OCI-LY1 (cell line): ENCODE measurements at regions not wholly inside any gene's neighbourhood (a gene's known extent, or its start where the extent isn't known, plus 50 kb on each side); places are given as distances from the start of the nearest gene placed in this dataset.

Source experiments
- CTCF ChIP-seq: fragments of 200-600 bp; sonication (generic), shearing (Covaris generic); IDR thresholded peaks from 2 replicates; pipeline ENCODE4 v1.5.1; 2017; ENCODE audit warnings: mild to moderate bottlenecking, antibody characterized with exemption, low read length, moderate library complexity, mixed read lengths
- EZH2 ChIP-seq: fragments of 200-600 bp; sonication (generic), shearing (Covaris generic); IDR thresholded peaks from 2 replicates; pipeline ENCODE4 v1.8.0; 2017; ENCODE audit warnings: borderline replicate concordance, mixed run types, mild to moderate bottlenecking, antibody characterized with exemption, low read length, moderate library complexity, mixed read lengths

- TF ChIP-seq EZH2 = no peak
- TF ChIP-seq CTCF = no peak
Observed at GRCh38 chr9:109556786-109557185, 58.7 kb upstream of the PTPN3 start.
